ENCODE measurements at regions not wholly inside any gene's neighbourhood (a gene's known extent, or its start where the extent isn't known, plus 50 kb on each side); places are given as distances from the start of the nearest gene placed in this dataset.

GRCh38 chr4:66095065-66095464, 424.8 kb upstream of the EPHA5 start:
- Histone ChIP-seq H3K4me1 (no peaks in the 10 kb centered on the region), H3K27ac (replicated peaks in 1 of 4) (no peak overlapping the region), H3K27me3 (no peaks in the 10 kb centered on the region), H3K9me3 (peaks cover 0 to 3% (median 0%) of the 10 kb centered on the region in 4 donors), H3K4me3 (no peak overlapping the region), H3K36me3 (no peaks in the 10 kb centered on the region)
- intact Hi-C loops (cut with DNase I): no loop called here
- no peak for DNase-seq (ENCODE audit: extremely low spot score)
- no peak for TF ChIP-seq CTCF (IDR thresholded peaks at IDR 0.05)
- 43% methylated on average over 2 of the region's 2 CpGs for WGBS

GRCh38 chr4:66094070-66094469, 423.8 kb upstream of the EPHA5 start:
- WGBS: 95% methylated on average over 8 of the region's 15 CpGs

GRCh38 chr4:66091786-66092185, 421.5 kb upstream of the EPHA5 start:
- WGBS: 85% methylated on average over 1 of the region's 1 CpG
- Histone ChIP-seq H3K4me3 (no peak overlapping the region), H3K36me3 (no peaks in the 10 kb centered on the region), H3K9me3 (peaks cover 0 to 3% (median 0%) of the 10 kb centered on the region in 4 donors), H3K4me1 (no peaks in the 10 kb centered on the region), H3K27me3 (no peaks in the 10 kb centered on the region), H3K27ac (replicated peaks in 1 of 4) (no peak overlapping the region)
- intact Hi-C loops (cut with DNase I): no loop called here
- no peak for DNase-seq (ENCODE audit: extremely low spot score)
- TF ChIP-seq EP300 (IDR thresholded peaks at IDR 0.05) (no peak), POLR2A (IDR thresholded peaks at IDR 0.05; ENCODE audit: low read depth) (no peak), POLR2AphosphoS5 (IDR thresholded peaks at IDR 0.05) (no peak), CTCF (IDR thresholded peaks at IDR 0.05) (no peak)

More at GRCh38 chr4:66094070-66094469, 423.8 kb upstream of the EPHA5 start:
- TF ChIP-seq CTCF (IDR thresholded peaks at IDR 0.05) (no peak), POLR2A (IDR thresholded peaks at IDR 0.05; ENCODE audit: low read depth) (no peak), EP300 (IDR thresholded peaks at IDR 0.05) (no peak), POLR2AphosphoS5 (IDR thresholded peaks at IDR 0.05) (no peak)
- Histone ChIP-seq H3K9me3 (peaks cover 0 to 3% (median 0%) of the 10 kb centered on the region in 4 donors), H3K27ac (replicated peaks in 1 of 4) (no peak overlapping the region), H3K4me3 (no peak overlapping the region), H3K27me3 (no peaks in the 10 kb centered on the region), H3K4me1 (no peaks in the 10 kb centered on the region), H3K36me3 (no peaks in the 10 kb centered on the region)
- intact Hi-C loops (cut with DNase I): no loop called here
- no peak for DNase-seq (ENCODE audit: extremely low spot score)

GRCh38 chr4:66073961-66074360, 403.7 kb upstream of the EPHA5 start:
- Histone ChIP-seq H3K27me3 (no peaks in the 10 kb centered on the region), H3K4me1 (no peaks in the 10 kb centered on the region), H3K27ac (replicated peaks in 1 of 4) (no peak overlapping the region), H3K36me3 (no peaks in the 10 kb centered on the region), H3K9me3 (peaks cover 0 to 4% (median 2%) of the 10 kb centered on the region in 4 donors), H3K4me3 (no peak overlapping the region)
- DNase-seq (ENCODE audit: extremely low spot score): no peak
- intact Hi-C loops (cut with DNase I): no loop called here
- TF ChIP-seq EP300 (IDR thresholded peaks at IDR 0.05) (no peak), POLR2AphosphoS5 (IDR thresholded peaks at IDR 0.05) (no peak), CTCF (IDR thresholded peaks at IDR 0.05) (no peak), POLR2A (IDR thresholded peaks at IDR 0.05; ENCODE audit: low read depth) (no peak)
- 87% methylated on average over 2 of the region's 2 CpGs for WGBS

GRCh38 chr4:66071911-66072310, 401.6 kb upstream of the EPHA5 start:
- intact Hi-C loops (cut with DNase I): no loop called here
- no peak for DNase-seq (ENCODE audit: extremely low spot score)
- Histone ChIP-seq H3K27me3 (no peaks in the 10 kb centered on the region), H3K36me3 (no peaks in the 10 kb centered on the region), H3K4me3 (no peak overlapping the region), H3K27ac (replicated peaks in 1 of 4) (no peak overlapping the region), H3K4me1 (no peaks in the 10 kb centered on the region), H3K9me3 (peaks cover 0 to 4% (median 2%) of the 10 kb centered on the region in 4 donors)
- TF ChIP-seq POLR2AphosphoS5 (IDR thresholded peaks at IDR 0.05) (no peak), CTCF (IDR thresholded peaks at IDR 0.05) (no peak), POLR2A (IDR thresholded peaks at IDR 0.05; ENCODE audit: low read depth) (no peak), EP300 (IDR thresholded peaks at IDR 0.05) (no peak)
- WGBS: 67% methylated on average over 2 of the region's 2 CpGs

All from esophagus muscularis mucosa (tissue), 4 donors.